ENCODE measurements at regions not wholly inside any gene's neighbourhood (a gene's known extent, or its start where the extent isn't known, plus 50 kb on each side); places are given as distances from the start of the nearest gene placed in this dataset.

DNA sequence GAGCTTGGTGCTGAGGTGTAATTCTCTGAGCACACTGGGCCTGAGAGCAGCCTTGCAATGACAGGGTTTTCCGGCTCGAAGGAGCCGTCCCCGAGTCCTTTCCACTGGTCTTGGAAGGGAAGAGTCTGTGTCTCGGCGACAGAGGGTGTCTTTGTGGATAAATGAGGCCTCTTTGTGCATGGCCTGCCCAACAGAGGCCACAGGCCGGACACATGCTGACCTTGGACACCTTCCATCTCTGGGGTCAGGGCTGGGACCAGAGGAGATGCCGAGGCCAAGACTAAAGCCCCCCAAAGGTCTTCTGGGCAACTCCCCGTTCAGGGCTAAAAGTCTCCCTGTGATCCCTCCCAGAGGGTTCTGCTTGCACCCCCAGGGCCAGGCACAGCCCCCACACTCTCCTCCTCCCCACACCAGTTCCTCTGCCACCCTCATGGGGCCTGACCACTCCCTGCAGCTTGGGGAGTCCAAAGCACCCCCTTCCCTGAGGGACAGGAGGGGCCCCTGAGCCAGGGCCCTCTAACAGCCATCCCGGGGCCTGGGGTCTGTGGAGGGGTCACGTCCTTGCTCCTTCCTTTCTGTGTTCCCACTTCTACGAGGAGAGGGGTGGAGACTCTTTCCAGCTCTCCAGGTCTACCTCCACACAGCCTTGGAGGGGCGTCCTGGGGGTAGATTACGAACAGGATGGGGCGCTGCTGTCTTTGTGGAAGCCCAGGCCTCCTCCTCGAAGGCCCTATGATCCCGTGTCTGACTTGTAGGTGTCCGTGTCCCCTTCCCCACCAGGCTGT, 130.6 kb upstream of the FAM20C start:
- TF ChIP-seq, protein P1, sequence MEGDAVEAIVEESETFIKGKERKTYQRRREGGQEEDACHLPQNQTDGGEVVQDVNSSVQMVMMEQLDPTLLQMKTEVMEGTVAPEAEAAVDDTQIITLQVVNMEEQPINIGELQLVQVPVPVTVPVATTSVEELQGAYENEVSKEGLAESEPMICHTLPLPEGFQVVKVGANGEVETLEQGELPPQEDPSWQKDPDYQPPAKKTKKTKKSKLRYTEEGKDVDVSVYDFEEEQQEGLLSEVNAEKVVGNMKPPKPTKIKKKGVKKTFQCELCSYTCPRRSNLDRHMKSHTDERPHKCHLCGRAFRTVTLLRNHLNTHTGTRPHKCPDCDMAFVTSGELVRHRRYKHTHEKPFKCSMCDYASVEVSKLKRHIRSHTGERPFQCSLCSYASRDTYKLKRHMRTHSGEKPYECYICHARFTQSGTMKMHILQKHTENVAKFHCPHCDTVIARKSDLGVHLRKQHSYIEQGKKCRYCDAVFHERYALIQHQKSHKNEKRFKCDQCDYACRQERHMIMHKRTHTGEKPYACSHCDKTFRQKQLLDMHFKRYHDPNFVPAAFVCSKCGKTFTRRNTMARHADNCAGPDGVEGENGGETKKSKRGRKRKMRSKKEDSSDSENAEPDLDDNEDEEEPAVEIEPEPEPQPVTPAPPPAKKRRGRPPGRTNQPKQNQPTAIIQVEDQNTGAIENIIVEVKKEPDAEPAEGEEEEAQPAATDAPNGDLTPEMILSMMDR (IDR thresholded peaks at IDR 0.05): no peak
- no peak for TF ChIP-seq POLR2A (IDR thresholded peaks at IDR 0.05)

Data from thyroid gland (tissue), 4 donors.